GM12878 (cell line): ENCODE measurements at regions not wholly inside any gene's neighbourhood (a gene's known extent, or its start where the extent isn't known, plus 50 kb on each side); places are given as distances from the start of the nearest gene placed in this dataset.

Source experiments
- ATAC-seq: fragments of 200-7000 bp; cut with Tn5 transposase; 3 replicates; pipeline ENCODE4 v1.9.1; 2020; ENCODE audit warnings: mild to moderate bottlenecking, moderate library complexity
- BruUV-seq: library from RNA; stranded (reverse); fragments of 400-500 nt; replicated peaks from 2 replicates; lab custom pipeline; 2021; lab: Mats Ljungman, UMichigan
- CTCF ChIA-PET: fragments of 300-600 bp; sonication (Branson Sonifier 250); formaldehyde crosslinking; extraction: SDS; loops from one replicate; lab custom pipeline; 2021; ENCODE audit warnings: inconsistent platforms; lab: Yijun Ruan, JAX
- POLR2A ChIA-PET: fragments of 350-600 bp; formaldehyde crosslinking; extraction: SDS; loops from one replicate; lab custom pipeline; 2021; ENCODE audit warnings: inconsistent platforms; lab: Charles Lee
- RAD21 ChIA-PET: fragments of 300-600 bp; sonication (Branson Sonifier 250); formaldehyde crosslinking; loops from one replicate; lab custom pipeline; 2023; ENCODE audit warnings: antibody characterized with exemption; ENCODE audit not compliant: unreplicated experiment; lab: Charles Lee
- SMC1A ChIA-PET: fragments of 300-600 bp; sonication (Branson Sonifier 250); formaldehyde crosslinking; loops from one replicate; lab custom pipeline; 2023; ENCODE audit not compliant: unreplicated experiment, uncharacterized antibody; lab: Charles Lee
- DNase-seq: peaks from one replicate; pipeline ENCODE4 v3.0.0-alpha.2; 2011; ENCODE audit warnings: low read depth, low spot score
- FAIRE-seq: peaks from 3 replicates; lab custom pipeline; 2011; peaks lifted over from hg19 to GRCh38; lab: Jason Lieb, UNC
- H2AFZ ChIP-seq: 2 replicates; pipeline ENCODE4 v1.6.0; 2011; ENCODE audit warnings: low read depth, low read length, control low read depth; ENCODE audit not compliant: control insufficient read depth
- H3K27ac ChIP-seq: 2 replicates; pipeline ENCODE4 v1.5.1; 2011; ENCODE audit warnings: control low read depth; ENCODE audit not compliant: control insufficient read depth, insufficient read depth
- H3K27me3 ChIP-seq, 2 experiments: replicated peaks in 1 of 2; 2 replicates each; pipeline versions ENCODE4 v1.6.0 to v1.6.1; 2011; ENCODE audit warnings: low read length in 1 of 2; ENCODE audit not compliant: control insufficient read depth in 2 of 2, insufficient read depth in 2 of 2
- H3K36me3 ChIP-seq, 2 experiments: 2 replicates each; pipeline ENCODE4 v1.5.1; 2011; ENCODE audit warnings: low read length in 1 of 2; ENCODE audit not compliant: control insufficient read depth in 2 of 2, insufficient read depth in 2 of 2
- H3K4me1 ChIP-seq: 2 replicates; pipeline ENCODE4 v1.6.1; 2011; ENCODE audit warnings: mild to moderate bottlenecking, low read length, moderate library complexity, mixed read lengths; ENCODE audit not compliant: control insufficient read depth, insufficient read depth
- H3K4me2 ChIP-seq: 2 replicates; pipeline ENCODE4 v1.6.0; 2011; ENCODE audit warnings: control low read depth; ENCODE audit not compliant: control insufficient read depth, insufficient read depth
- H3K4me3 ChIP-seq: fragments of 200-600 bp; sonication (generic); 2 replicates; pipeline ENCODE4 v1.5.1; 2016
- H3K79me2 ChIP-seq: 2 replicates; pipeline ENCODE4 v1.6.0; 2011; ENCODE audit warnings: low read length; ENCODE audit not compliant: control insufficient read depth, insufficient read depth
- H3K9ac ChIP-seq: 2 replicates; pipeline ENCODE4 v1.8.0; 2011; ENCODE audit warnings: low read length, control low read depth, mixed read lengths; ENCODE audit not compliant: control insufficient read depth, insufficient read depth
- H3K9me3 ChIP-seq: replicated peaks from 3 replicates; pipeline ENCODE4 v1.5.1; 2011; ENCODE audit warnings: mild to moderate bottlenecking, low read length; ENCODE audit not compliant: control insufficient read depth, insufficient read depth
- H4K20me1 ChIP-seq: 2 replicates; pipeline ENCODE4 v1.6.0; 2011; ENCODE audit not compliant: control insufficient read depth, insufficient read depth
- BMI1 ChIP-seq: fragments of 450-650 bp; IDR thresholded peaks from 2 replicates; pipeline ENCODE4 v1.6.1; 2016; ENCODE audit warnings: mild to moderate bottlenecking, moderate library complexity, borderline replicate concordance
- CBX3 ChIP-seq: fragments of 200-600 bp; sonication (generic); IDR thresholded peaks from 2 replicates; pipeline ENCODE4 v1.6.1; 2016; ENCODE audit warnings: low read depth, borderline replicate concordance
- DPF2 ChIP-seq: fragments of 450-650 bp; IDR thresholded peaks from 2 replicates; pipeline ENCODE4 v1.6.1; 2017; ENCODE audit warnings: mild to moderate bottlenecking
- EP300 ChIP-seq, 2 experiments: fragments of 150-350 bp in 1 of 2; IDR thresholded peaks; 2 replicates each; pipeline ENCODE4 v1.6.1; 2011 to 2012; ENCODE audit warnings: low read depth in 2 of 2, low read length in 2 of 2, borderline replicate concordance in 1 of 2, improper control_type of control experiment in 1 of 2, inconsistent platforms in 1 of 2; ENCODE audit not compliant: control insufficient read depth in 1 of 2
- GABPA ChIP-seq: IDR thresholded peaks from 2 replicates; pipeline ENCODE4 v1.6.1; 2014; ENCODE audit warnings: antibody characterized with exemption, low read depth, mild to moderate bottlenecking, inconsistent platforms
- HCFC1 ChIP-seq: fragments of 150-350 bp; IDR thresholded peaks from 2 replicates; pipeline ENCODE4 v1.6.1; 2014; ENCODE audit warnings: low read length
- IRF4 ChIP-seq: IDR thresholded peaks from 2 replicates; pipeline ENCODE4 v1.6.1; 2011; ENCODE audit warnings: low read depth, low read length
- PAX8 ChIP-seq: fragments of 450-650 bp; IDR thresholded peaks from 2 replicates; pipeline ENCODE4 v1.6.1; 2017; ENCODE audit warnings: mild to moderate bottlenecking, moderate library complexity
- PKNOX1 ChIP-seq: fragments of 450-650 bp; IDR thresholded peaks from 2 replicates; pipeline ENCODE4 v1.6.1; 2016; ENCODE audit warnings: mild to moderate bottlenecking
- RB1 ChIP-seq: fragments of 450-650 bp; formaldehyde crosslinking; IDR thresholded peaks from 2 replicates; pipeline ENCODE4 v1.6.1; 2017; ENCODE audit warnings: mild to moderate bottlenecking, borderline replicate concordance
- SIN3A ChIP-seq: IDR thresholded peaks from 2 replicates; pipeline ENCODE4 v1.6.1; 2012; ENCODE audit warnings: low read depth, low read length, improper control_type of control experiment
- STAT3 ChIP-seq: IDR thresholded peaks from 2 replicates; pipeline ENCODE4 v1.6.1; 2011; ENCODE audit warnings: low read depth, low read length, improper control_type of control experiment
- SUZ12 ChIP-seq: fragments of 200-600 bp; sonication (generic); IDR thresholded peaks from one replicate; pipeline ENCODE4 v1.6.1; 2018; ENCODE audit warnings: antibody characterized with exemption, mild to moderate bottlenecking; ENCODE audit not compliant: unreplicated experiment
- TCF7 ChIP-seq: IDR thresholded peaks from 2 replicates; pipeline ENCODE4 v1.6.1; 2014; ENCODE audit warnings: antibody characterized with exemption, borderline replicate concordance
- YBX1 ChIP-seq: fragments of 450-650 bp; IDR thresholded peaks from 2 replicates; pipeline ENCODE4 v1.6.1; 2016; ENCODE audit warnings: antibody characterized with exemption
- ZNF274 ChIP-seq: IDR thresholded peaks from one replicate; pipeline ENCODE4 v1.8.0; 2011; ENCODE audit not compliant: insufficient read length, insufficient read depth
- ZSCAN29 ChIP-seq: fragments of 450-650 bp; IDR thresholded peaks from 2 replicates; pipeline ENCODE4 v1.6.1; 2017; ENCODE audit warnings: mild to moderate bottlenecking, moderate library complexity
- WGBS: methylation state at CpG from one replicate; pipeline ENCODE4 v1.1.6; 2016; ENCODE audit warnings: low lambda C conversion rate; ENCODE audit not compliant: insufficient replicate concordance, insufficient coverage; ENCODE audit errors: missing lambda C conversion rate; 5-methylcytosine and 5-hydroxymethylcytosine counted together
- in situ Hi-C: fragments of 300-500 bp; cut with MboI; formaldehyde crosslinking; loops from 9 replicates; pipeline ENCODE4 v1.14.3; 2018; ENCODE audit warnings: mixed read lengths
- intact Hi-C: fragments of 100-400 bp; cut with micrococcal nuclease; formaldehyde crosslinking; loops from one replicate; pipeline ENCODE4 v1.14.2; 2022; ENCODE audit not compliant: unreplicated experiment
- TF ChIP-seq, protein P1 (sequence below), 3 experiments: IDR thresholded peaks in 2 of 3; conservative IDR thresholded peaks in 1 of 3; 2 replicates each; pipeline ENCODE4 v1.5.1; 2011; ENCODE audit warnings: low read depth in 3 of 3, low read length in 3 of 3, mild to moderate bottlenecking in 3 of 3, control low read depth in 2 of 3, moderate library complexity in 2 of 3, inconsistent platforms in 1 of 3, mixed read lengths in 1 of 3; ENCODE audit not compliant: control insufficient read depth in 2 of 3, insufficient read depth in 1 of 3; ENCODE audit errors: extremely low read depth in 1 of 3

DNA sequence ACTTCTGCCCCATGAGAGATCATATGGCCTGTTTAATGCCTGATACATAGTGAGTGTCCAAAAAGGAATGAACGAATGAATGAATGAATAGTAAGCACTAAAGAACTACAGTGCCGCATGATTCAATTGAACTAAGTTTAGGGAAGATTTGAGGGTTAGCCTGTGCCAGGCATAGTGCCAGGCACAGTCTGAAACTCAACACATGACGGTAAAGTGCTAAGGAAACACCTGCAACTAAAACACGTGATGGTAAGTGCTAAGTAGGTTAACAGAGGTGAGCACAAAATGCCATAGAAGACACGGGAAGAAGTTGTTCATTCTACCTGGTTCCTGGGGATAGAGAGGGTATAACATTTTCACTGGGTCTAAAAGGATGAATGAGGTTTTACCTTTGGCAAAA, 93.5 kb upstream of the DBX1 start (continued):
- TF ChIP-seq TCF7 (no peak), YBX1 (no peak), ZSCAN29 (no peak), HCFC1 (no peak), RB1 (no peak), EP300 (IDR thresholded peaks at IDR 0.05; ENCODE audit: borderline replicate concordance in 1 of 2, control insufficient read depth in 1 of 2, low read depth in 2 of 2, low read length in 2 of 2) (no peak), IRF4 (no peak), DPF2 (no peak), SUZ12 (no peak), ZNF274 (no peak), STAT3 (no peak), SIN3A (no peak)

DNA sequence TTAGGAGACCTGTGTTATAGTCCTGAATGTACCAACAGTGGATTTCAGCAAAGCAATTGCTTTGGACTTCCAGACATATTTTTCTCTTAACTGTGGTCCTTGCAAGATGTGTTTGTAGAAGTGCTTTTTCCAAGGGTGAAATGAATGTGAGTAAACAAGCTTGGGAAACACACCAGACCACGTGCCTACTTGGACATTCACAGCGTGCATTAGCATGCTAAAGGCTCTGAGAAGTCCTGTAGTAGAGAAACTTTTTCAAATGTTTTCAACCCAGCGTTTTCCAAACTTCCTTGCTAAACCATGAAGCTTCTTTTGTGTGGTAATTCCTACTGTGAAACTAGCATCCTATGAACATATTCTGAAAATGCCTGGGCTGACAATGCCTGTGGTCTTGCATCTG, 91.2 kb upstream of the DBX1 start:
- Histone ChIP-seq H3K36me3 (no peaks in the 10 kb centered on the region), H3K27ac (no peak overlapping the region), H2AFZ (no peak overlapping the region), H3K4me3 (no peak overlapping the region), H3K79me2 (no peaks in the 10 kb centered on the region), H3K27me3 (peaks cover 0 to 3% of the 10 kb centered on the region in 2 experiments; a peak in 2 of 4 replicates), H3K4me2 (no peak overlapping the region), H4K20me1 (no peaks in the 10 kb centered on the region), H3K9ac (no peak overlapping the region), H3K9me3 (no peaks in the 10 kb centered on the region), H3K4me1 (no peaks in the 10 kb centered on the region)
- ChIA-PET RAD21 (no interaction called here), POLR2A (no interaction called here), SMC1A (no interaction called here), CTCF (no interaction called here)
- WGBS, result 3% methylated on average over 3 of the region's 3 CpGs
- BruUV-seq, result no TSS peak
- intact Hi-C loops, result no loop called here
- DNase-seq (no peak), ATAC-seq (no peak), FAIRE-seq (no peak)
- in situ Hi-C loops, result no loop called here
- TF ChIP-seq, protein P1, sequence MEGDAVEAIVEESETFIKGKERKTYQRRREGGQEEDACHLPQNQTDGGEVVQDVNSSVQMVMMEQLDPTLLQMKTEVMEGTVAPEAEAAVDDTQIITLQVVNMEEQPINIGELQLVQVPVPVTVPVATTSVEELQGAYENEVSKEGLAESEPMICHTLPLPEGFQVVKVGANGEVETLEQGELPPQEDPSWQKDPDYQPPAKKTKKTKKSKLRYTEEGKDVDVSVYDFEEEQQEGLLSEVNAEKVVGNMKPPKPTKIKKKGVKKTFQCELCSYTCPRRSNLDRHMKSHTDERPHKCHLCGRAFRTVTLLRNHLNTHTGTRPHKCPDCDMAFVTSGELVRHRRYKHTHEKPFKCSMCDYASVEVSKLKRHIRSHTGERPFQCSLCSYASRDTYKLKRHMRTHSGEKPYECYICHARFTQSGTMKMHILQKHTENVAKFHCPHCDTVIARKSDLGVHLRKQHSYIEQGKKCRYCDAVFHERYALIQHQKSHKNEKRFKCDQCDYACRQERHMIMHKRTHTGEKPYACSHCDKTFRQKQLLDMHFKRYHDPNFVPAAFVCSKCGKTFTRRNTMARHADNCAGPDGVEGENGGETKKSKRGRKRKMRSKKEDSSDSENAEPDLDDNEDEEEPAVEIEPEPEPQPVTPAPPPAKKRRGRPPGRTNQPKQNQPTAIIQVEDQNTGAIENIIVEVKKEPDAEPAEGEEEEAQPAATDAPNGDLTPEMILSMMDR (IDR thresholded peaks at IDR 0.05 in 2 of 3, conservative IDR thresholded peaks at IDR 0.05 in 1 of 3; ENCODE audit: control insufficient read depth in 2 of 3, extremely low read depth in 1 of 3, insufficient read depth in 1 of 3, low read depth in 3 of 3, low read length in 3 of 3), result no peak
- no peak for TF ChIP-seq GABPA
- TF ChIP-seq BMI1, result no peak
- TF ChIP-seq PAX8, result no peak
- no peak for TF ChIP-seq CBX3
- no peak for TF ChIP-seq PKNOX1
